ENCODE measurements at regions not wholly inside any gene's neighbourhood (a gene's known extent, or its start where the extent isn't known, plus 50 kb on each side); places are given as distances from the start of the nearest gene placed in this dataset.

- no peak for TF ChIP-seq GATA3 (IDR thresholded peaks at IDR 0.05; ENCODE audit: low read depth, low read length)
- TF ChIP-seq GATA2 (IDR thresholded peaks at IDR 0.05; ENCODE audit: low read depth, low read length) = no peak
Measured at GRCh38 chr6:14276667-14277404, 159.3 kb downstream of the CD83 start.
